ENCODE measurements at regions not wholly inside any gene's neighbourhood (a gene's known extent, or its start where the extent isn't known, plus 50 kb on each side); places are given as distances from the start of the nearest gene placed in this dataset.

GRCh38 chr2:56009758-56010458 is 86.3 kb upstream of the EFEMP1 start:
- no peaks in the 10 kb centered on the region for H3K36me3 ChIP-seq
- H3K4me3 ChIP-seq = no peak overlapping the region
- H3K27me3 ChIP-seq = no peaks in the 10 kb centered on the region
- intact Hi-C loops (cut with DNase I; ENCODE audit: low total_unique reads) = loop anchor here (5.0 kb wide), 2 partner anchors 238 to 293 kb away; no protein-coding TSS in a partner anchor
- ATAC-seq (no peak), DNase-seq (no peak)
- in situ Hi-C loops (cut with MboI; ENCODE audit: low sequenced_read_pairs in 4 of 4) = loop anchor here in 2 of 4 donors (10.0 kb wide), 1 partner anchor 295 kb away; no protein-coding TSS in a partner anchor
- H3K9me3 ChIP-seq = no peaks in the 10 kb centered on the region
- H3K4me1 ChIP-seq = no peaks in the 10 kb centered on the region
- H3K27ac ChIP-seq = no peak overlapping the region
- TF ChIP-seq CTCF (IDR thresholded peaks at IDR 0.05 in 4 of 5, conservative IDR thresholded peaks at IDR 0.05 in 1 of 5) (peak in 3 of 5 experiments; percentile 13 to 23 (median 13)), POLR2A (IDR thresholded peaks at IDR 0.05) (no peak)

DNA sequence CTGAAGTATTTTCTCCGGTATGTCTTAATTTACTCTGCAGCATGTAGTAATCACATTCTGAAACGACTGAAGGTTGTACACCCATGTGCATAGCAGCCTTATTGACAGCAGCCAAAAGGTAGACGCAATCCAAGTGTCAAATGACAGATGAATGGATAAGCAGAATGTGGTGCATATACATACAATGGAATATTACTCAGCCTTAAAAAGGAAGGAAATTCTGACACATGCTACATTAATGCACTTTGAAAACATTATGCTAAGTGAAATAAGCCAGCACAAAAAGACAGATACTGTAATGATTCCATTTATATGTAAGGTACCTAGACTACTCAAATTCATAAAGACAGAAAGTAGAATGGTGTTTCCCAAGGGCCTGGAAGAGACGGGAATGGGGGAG is 88.0 kb upstream of the EFEMP1 start:
- H3K27me3 ChIP-seq = no peaks in the 10 kb centered on the region
- H3K27ac ChIP-seq = no peak overlapping the region
- no peaks in the 10 kb centered on the region for H3K9me3 ChIP-seq
- H3K4me1 ChIP-seq = no peaks in the 10 kb centered on the region
- TF ChIP-seq CTCF (IDR thresholded peaks at IDR 0.05 in 4 of 5, conservative IDR thresholded peaks at IDR 0.05 in 1 of 5) (no peak), POLR2A (IDR thresholded peaks at IDR 0.05) (no peak)
- intact Hi-C loops (cut with DNase I; ENCODE audit: low total_unique reads) = no loop called here
- in situ Hi-C loops (cut with MboI; ENCODE audit: low sequenced_read_pairs in 4 of 4) = loop anchor here in 2 of 4 donors (10.0 kb wide), 1 partner anchor 297 kb away; no protein-coding TSS in a partner anchor
- DNase-seq (no peak), ATAC-seq (no peak)
- no peaks in the 10 kb centered on the region for H3K36me3 ChIP-seq
- H3K4me3 ChIP-seq = no peak overlapping the region

GRCh38 chr2:56012221-56012765 is 88.7 kb upstream of the EFEMP1 start:
- Histone ChIP-seq H3K27ac (no peak overlapping the region), H3K4me3 (no peak overlapping the region), H3K36me3 (no peaks in the 10 kb centered on the region), H3K9me3 (no peaks in the 10 kb centered on the region), H3K27me3 (no peaks in the 10 kb centered on the region), H3K4me1 (no peaks in the 10 kb centered on the region)
- intact Hi-C loops (cut with DNase I; ENCODE audit: low total_unique reads) = no loop called here
- TF ChIP-seq POLR2A (IDR thresholded peaks at IDR 0.05) (no peak), CTCF (IDR thresholded peaks at IDR 0.05 in 4 of 5, conservative IDR thresholded peaks at IDR 0.05 in 1 of 5) (no peak)
- in situ Hi-C loops (cut with MboI; ENCODE audit: low sequenced_read_pairs in 4 of 4) = loop anchor here in 2 of 4 donors (10.0 kb wide), 1 partner anchor 297 kb away; no protein-coding TSS in a partner anchor
- DNase-seq (no peak), ATAC-seq (no peak)

- Histone ChIP-seq H3K9me3 (no peaks in the 10 kb centered on the region), H3K36me3 (no peaks in the 10 kb centered on the region), H3K27ac (no peak overlapping the region), H3K27me3 (no peaks in the 10 kb centered on the region), H3K4me1 (peaks cover 0 to 4% of the 10 kb centered on the region in 2 donors), H3K4me3 (no peak overlapping the region)
- ATAC-seq (no peak), DNase-seq (no peak)
- intact Hi-C loops (cut with DNase I; ENCODE audit: low total_unique reads) = no loop called here
- no peak for TF ChIP-seq POLR2A (IDR thresholded peaks at IDR 0.05)
- no peak for TF ChIP-seq CTCF (IDR thresholded peaks at IDR 0.05 in 4 of 5, conservative IDR thresholded peaks at IDR 0.05 in 1 of 5)
- in situ Hi-C loops (cut with MboI; ENCODE audit: low sequenced_read_pairs in 4 of 4) = loop anchor here in 2 of 4 donors (10.0 kb wide), 1 partner anchor 299 kb away; no protein-coding TSS in a partner anchor
Observed at GRCh38 chr2:56013475-56013874, 89.9 kb upstream of the EFEMP1 start.

All from gastrocnemius medialis (tissue), 4 donors.